ENCODE measurements at regions not wholly inside any gene's neighbourhood (a gene's known extent, or its start where the extent isn't known, plus 50 kb on each side); places are given as distances from the start of the nearest gene placed in this dataset.

- TF ChIP-seq SIN3A (IDR thresholded peaks at IDR 0.05; ENCODE audit: borderline replicate concordance, insufficient read depth, low read depth, low read length) (no peak), CTCF (IDR thresholded peaks at IDR 0.05) (no peak), TCF7L2 (IDR thresholded peaks at IDR 0.05; ENCODE audit: low read depth, low read length) (no peak), REST (IDR thresholded peaks at IDR 0.05; ENCODE audit: insufficient read depth in 1 of 2, low read depth in 2 of 2, low read length in 1 of 2) (no peak)
Measured at GRCh38 chr1:79519084-79519760, 512.7 kb upstream of the ADGRL4 start.

Data from Panc1 (cell line).